ENCODE measurements at regions not wholly inside any gene's neighbourhood (a gene's known extent, or its start where the extent isn't known, plus 50 kb on each side); places are given as distances from the start of the nearest gene placed in this dataset.

- peak; percentile 57 to 66 for DNase-seq
These were observed 68.9 kb upstream of the CAB39 start for GRCh38 chr2:230643576-230644291.

GRCh38 chr2:230644356-230644935 is 68.2 kb upstream of the CAB39 start:
- DNase-seq = no peak

GRCh38 chr2:230648356-230648755 is 64.3 kb upstream of the CAB39 start:
- DNase-seq = no peak

GRCh38 chr2:230650585-230651137 is 62.0 kb upstream of the CAB39 start:
- no peak for DNase-seq

GRCh38 chr2:230654057-230654456 is 58.6 kb upstream of the CAB39 start:
- DNase-seq = no peak

GRCh38 chr2:230657462-230657861 is 55.2 kb upstream of the CAB39 start:
- no peak for DNase-seq

GRCh38 chr2:230657906-230658305 is 54.7 kb upstream of the CAB39 start:
- no peak for DNase-seq

- DNase-seq = no peak
These were observed 54.1 kb upstream of the CAB39 start for GRCh38 chr2:230658577-230658876.

GRCh38 chr2:230658877-230659652 is 53.6 kb upstream of the CAB39 start:
- DNase-seq = peak; percentile 39 to 56

GRCh38 chr2:230660294-230661060 is 52.2 kb upstream of the CAB39 start:
- peak in 1 of 2 experiments; percentile 25 for DNase-seq

GRCh38 chr2:230661072-230661957 is 51.3 kb upstream of the CAB39 start:
- peak; percentile 24 to 30 for DNase-seq
